Thyroid gland (tissue), 4 donors: ENCODE measurements at regions not wholly inside any gene's neighbourhood (a gene's known extent, or its start where the extent isn't known, plus 50 kb on each side); places are given as distances from the start of the nearest gene placed in this dataset.

Experiments used
- CTCF ChIP-seq, 6 experiments: fragments of 200-600 bp in 3 of 6; fragments of 450-650 bp in 3 of 6; sonication (generic) in 3 of 6; IDR thresholded peaks; one replicate each; pipeline ENCODE4 v1.5.1; 2016 to 2019; ENCODE audit warnings: antibody characterized with exemption in 6 of 6, mild to moderate bottlenecking in 2 of 6, inconsistent platforms in 1 of 6, moderate library complexity in 1 of 6
- POLR2A ChIP-seq, 2 donors: fragments of 450-650 bp; IDR thresholded peaks; one replicate each; pipeline ENCODE4 v1.6.1; 2017; ENCODE audit warnings: antibody characterized with exemption in 2 of 2, mild to moderate bottlenecking in 2 of 2, moderate library complexity in 1 of 2

GRCh38 chr3:161691677-161692076 is 195.1 kb downstream of the OTOL1 start:
- no peak for TF ChIP-seq CTCF (IDR thresholded peaks at IDR 0.05)
- TF ChIP-seq POLR2A (IDR thresholded peaks at IDR 0.05): no peak
